H9 (cell line): ENCODE measurements at regions not wholly inside any gene's neighbourhood (a gene's known extent, or its start where the extent isn't known, plus 50 kb on each side); places are given as distances from the start of the nearest gene placed in this dataset.

Experiments used
- DNase-seq: peaks from one replicate; pipeline ENCODE4 v3.0.0-alpha.2; 2017
- H2AFZ ChIP-seq: one replicate; pipeline ENCODE4 v1.6.1; 2013; ENCODE audit warnings: mild to moderate bottlenecking, low read length, control low read depth, moderate library complexity
- H2AK5ac ChIP-seq: 2 replicates; pipeline ENCODE4 v1.6.1; 2013; ENCODE audit warnings: low read length, control low read depth, mixed read lengths; ENCODE audit not compliant: insufficient read length
- H2BK120ac ChIP-seq: one replicate; pipeline ENCODE4 v1.6.1; 2013; ENCODE audit warnings: low read depth, mild to moderate bottlenecking, low read length, control low read depth, inconsistent platforms; ENCODE audit not compliant: poor library complexity, severe bottlenecking
- H2BK12ac ChIP-seq: 2 replicates; pipeline ENCODE4 v1.6.1; 2013; ENCODE audit warnings: low read length, control low read depth, mixed read lengths, low read depth; ENCODE audit not compliant: insufficient read length
- H2BK15ac ChIP-seq: 2 replicates; pipeline ENCODE4 v1.6.1; 2013; ENCODE audit warnings: low read depth, low read length, control low read depth
- H2BK20ac ChIP-seq: one replicate; pipeline ENCODE4 v1.6.1; 2013; ENCODE audit warnings: low read depth, mild to moderate bottlenecking, low read length, control low read depth, inconsistent platforms; ENCODE audit not compliant: poor library complexity, severe bottlenecking
- H2BK5ac ChIP-seq: 2 replicates; pipeline ENCODE4 v1.6.1; 2013; ENCODE audit warnings: low read length, control low read depth, mixed read lengths; ENCODE audit not compliant: insufficient read length
- H3K14ac ChIP-seq: 2 replicates; pipeline ENCODE4 v1.6.1; 2013; ENCODE audit warnings: low read length, control low read depth; ENCODE audit not compliant: insufficient read depth
- H3K18ac ChIP-seq: 2 replicates; pipeline ENCODE4 v1.6.1; 2013; ENCODE audit warnings: low read depth, mild to moderate bottlenecking, mixed read lengths, low read length, control low read depth; ENCODE audit not compliant: insufficient read length
- H3K23ac ChIP-seq: 2 replicates; pipeline ENCODE4 v1.6.1; 2013; ENCODE audit warnings: low read length, control low read depth, mixed read lengths, low read depth; ENCODE audit not compliant: insufficient read length
- H3K23me2 ChIP-seq: 2 replicates; pipeline ENCODE4 v1.6.1; 2013; ENCODE audit warnings: low read depth, mild to moderate bottlenecking, mixed read lengths, low read length, control low read depth; ENCODE audit not compliant: insufficient read length, poor library complexity, severe bottlenecking
- H3K27ac ChIP-seq: 2 replicates; pipeline ENCODE4 v1.5.1; 2013; ENCODE audit warnings: low read length, control low read depth, mixed read lengths, low read depth; ENCODE audit not compliant: insufficient read length
- H3K27me3 ChIP-seq: 2 replicates; pipeline ENCODE4 v1.6.1; 2013; ENCODE audit warnings: low read length, control low read depth, inconsistent platforms; ENCODE audit not compliant: insufficient read depth
- H3K4ac ChIP-seq: 2 replicates; pipeline ENCODE4 v1.6.1; 2013; ENCODE audit warnings: low read depth, mild to moderate bottlenecking, control low read depth, inconsistent platforms, low read length, moderate library complexity
- H3K4me1 ChIP-seq: 2 replicates; pipeline ENCODE4 v1.6.1; 2013; ENCODE audit warnings: low read length, control low read depth, inconsistent platforms; ENCODE audit not compliant: insufficient read depth
- H3K4me2 ChIP-seq: 2 replicates; pipeline ENCODE4 v1.6.1; 2013; ENCODE audit warnings: low read length, control low read depth, mixed read lengths; ENCODE audit not compliant: insufficient read length, insufficient read depth
- H3K56ac ChIP-seq: 2 replicates; pipeline ENCODE4 v1.6.1; 2013; ENCODE audit warnings: low read depth, mild to moderate bottlenecking, mixed read lengths, low read length, control low read depth; ENCODE audit not compliant: insufficient read length
- H3K79me1 ChIP-seq: 2 replicates; pipeline ENCODE4 v1.6.1; 2013; ENCODE audit warnings: low read depth, mild to moderate bottlenecking, moderate library complexity, low read length, control low read depth, inconsistent platforms; ENCODE audit not compliant: insufficient read depth, poor library complexity, severe bottlenecking
- H3K79me2 ChIP-seq: 2 replicates; pipeline ENCODE4 v1.6.1; 2013; ENCODE audit warnings: low read length, control low read depth, inconsistent platforms; ENCODE audit not compliant: insufficient read depth
- H3K9ac ChIP-seq: 2 replicates; pipeline ENCODE4 v1.6.1; 2013; ENCODE audit warnings: low read length, control low read depth, mixed read lengths; ENCODE audit not compliant: insufficient read length; ENCODE audit errors: extremely low read depth
- H3K9me3 ChIP-seq: one replicate; pipeline ENCODE4 v1.6.1; 2013; ENCODE audit warnings: low read depth, low read length, inconsistent platforms; ENCODE audit not compliant: control insufficient read depth
- H3T11ph ChIP-seq: one replicate; pipeline ENCODE4 v1.6.1; 2013; ENCODE audit warnings: mild to moderate bottlenecking, low read length, control low read depth, inconsistent platforms
- H4K20me1 ChIP-seq: one replicate; pipeline ENCODE4 v1.6.1; 2013; ENCODE audit not compliant: control insufficient read depth, insufficient read length, insufficient read depth
- H4K5ac ChIP-seq: 2 replicates; pipeline ENCODE4 v1.6.1; 2013; ENCODE audit warnings: low read depth, mild to moderate bottlenecking, mixed read lengths, low read length, control low read depth; ENCODE audit not compliant: insufficient read length
- H4K8ac ChIP-seq: replicated peaks from 2 replicates; pipeline ENCODE4 v1.6.1; 2013; ENCODE audit warnings: low read length, control low read depth, mixed read lengths, low read depth; ENCODE audit not compliant: insufficient read length
- H4K91ac ChIP-seq: 2 replicates; pipeline ENCODE4 v1.6.1; 2013; ENCODE audit warnings: low read depth, mild to moderate bottlenecking, moderate library complexity, mixed read lengths, low read length, control low read depth; ENCODE audit not compliant: insufficient read length
- H3K27ac Mint-ChIP-seq, 3 experiments: 2 replicates in 2 of 3; 3 replicates in 1 of 3; pipeline ENCODE4 v1.8.0; 2020 to 2021; ENCODE audit warnings: mixed read lengths in 3 of 3, mild to moderate bottlenecking in 1 of 3, moderate library complexity in 1 of 3
- H3K27me3 Mint-ChIP-seq: 2 replicates; pipeline ENCODE4 v1.8.0; 2021; ENCODE audit warnings: low read depth, mild to moderate bottlenecking, moderate library complexity, mixed read lengths
- H3K36me3 Mint-ChIP-seq, 3 experiments: 2 replicates in 2 of 3; 3 replicates in 1 of 3; pipeline ENCODE4 v1.8.0; 2020 to 2021; ENCODE audit warnings: low read depth in 3 of 3, mixed read lengths in 3 of 3; ENCODE audit not compliant: insufficient read depth in 1 of 3
- H3K4me1 Mint-ChIP-seq, 2 experiments: 2 replicates each; pipeline ENCODE4 v1.8.0; 2020; ENCODE audit warnings: mixed read lengths in 2 of 2
- H3K4me3 Mint-ChIP-seq, 2 experiments: 2 replicates in 1 of 2; 3 replicates in 1 of 2; pipeline ENCODE4 v1.8.0; 2020 to 2021; ENCODE audit warnings: mild to moderate bottlenecking in 2 of 2, mixed read lengths in 2 of 2, moderate library complexity in 1 of 2
- H3K9me3 Mint-ChIP-seq, 2 experiments: 2 replicates in 1 of 2; 3 replicates in 1 of 2; pipeline ENCODE4 v1.8.0; 2020; ENCODE audit warnings: mild to moderate bottlenecking in 2 of 2, mixed read lengths in 2 of 2, moderate library complexity in 1 of 2
- WGBS: extraction: QIAGEN DNeasy Blood & Tissue Kit; methylation state at CpG from one replicate; pipeline ENCODE4 v1.1.7; 2013; ENCODE audit warnings: missing lambda C conversion rate, low lambda C conversion rate, mixed read lengths; ENCODE audit not compliant: insufficient read length; ENCODE audit errors: extremely low coverage; 5-methylcytosine and 5-hydroxymethylcytosine counted together
- TF ChIP-seq, protein P1 (sequence below): fragments of 200-600 bp; sonication (generic); conservative IDR thresholded peaks from 3 replicates; pipeline ENCODE4 v1.8.0; 2021; ENCODE audit warnings: antibody characterized with exemption, mild to moderate bottlenecking

GRCh38 chr1:13901597-13901996, 201.6 kb downstream of the PRDM2 start:
- no peak overlapping the region for H3K56ac ChIP-seq
- no peak overlapping the region for H2BK120ac ChIP-seq
- no peak overlapping the region for H4K5ac ChIP-seq
- no peak overlapping the region for H2AK5ac ChIP-seq
- Mint-ChIP-seq H3K27me3 (peaks cover 53% of the 10 kb centered on the region), H3K27ac (no peak overlapping the region), H3K4me3 (no peak overlapping the region), H3K9me3 (peaks cover 8 to 11% of the 10 kb centered on the region in 2 experiments; a peak in 3 of 5 replicates), H3K4me1 (no peaks in the 10 kb centered on the region), H3K36me3 (no peaks in the 10 kb centered on the region; a peak in 1 of 7 replicates)
- H2BK5ac ChIP-seq: no peak overlapping the region
- no peak overlapping the region for H3K9ac ChIP-seq
- no peaks in the 10 kb centered on the region for H3K79me2 ChIP-seq
- no peak overlapping the region for H2BK20ac ChIP-seq
- H3T11ph ChIP-seq: no peak overlapping the region
- no peak overlapping the region for H3K27ac ChIP-seq
- no peak overlapping the region for H3K4me2 ChIP-seq
- H3K4ac ChIP-seq: no peak overlapping the region
- H4K20me1 ChIP-seq: no peaks in the 10 kb centered on the region
- H2AFZ ChIP-seq: no peak overlapping the region
- H3K9me3 ChIP-seq: no peaks in the 10 kb centered on the region
- H4K91ac ChIP-seq: no peak overlapping the region
- H2BK12ac ChIP-seq: no peak overlapping the region
- WGBS: no CpG with 5 or more reads among the region's 6 CpGs
- no peak overlapping the region for H4K8ac ChIP-seq
- no peak overlapping the region for H3K18ac ChIP-seq
- DNase-seq: no peak
- H3K14ac ChIP-seq: no peak overlapping the region
- no peaks in the 10 kb centered on the region for H3K4me1 ChIP-seq
- no peak overlapping the region for H2BK15ac ChIP-seq
- no peak overlapping the region for H3K23ac ChIP-seq
- TF ChIP-seq, protein P1, sequence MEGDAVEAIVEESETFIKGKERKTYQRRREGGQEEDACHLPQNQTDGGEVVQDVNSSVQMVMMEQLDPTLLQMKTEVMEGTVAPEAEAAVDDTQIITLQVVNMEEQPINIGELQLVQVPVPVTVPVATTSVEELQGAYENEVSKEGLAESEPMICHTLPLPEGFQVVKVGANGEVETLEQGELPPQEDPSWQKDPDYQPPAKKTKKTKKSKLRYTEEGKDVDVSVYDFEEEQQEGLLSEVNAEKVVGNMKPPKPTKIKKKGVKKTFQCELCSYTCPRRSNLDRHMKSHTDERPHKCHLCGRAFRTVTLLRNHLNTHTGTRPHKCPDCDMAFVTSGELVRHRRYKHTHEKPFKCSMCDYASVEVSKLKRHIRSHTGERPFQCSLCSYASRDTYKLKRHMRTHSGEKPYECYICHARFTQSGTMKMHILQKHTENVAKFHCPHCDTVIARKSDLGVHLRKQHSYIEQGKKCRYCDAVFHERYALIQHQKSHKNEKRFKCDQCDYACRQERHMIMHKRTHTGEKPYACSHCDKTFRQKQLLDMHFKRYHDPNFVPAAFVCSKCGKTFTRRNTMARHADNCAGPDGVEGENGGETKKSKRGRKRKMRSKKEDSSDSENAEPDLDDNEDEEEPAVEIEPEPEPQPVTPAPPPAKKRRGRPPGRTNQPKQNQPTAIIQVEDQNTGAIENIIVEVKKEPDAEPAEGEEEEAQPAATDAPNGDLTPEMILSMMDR: no peak
- no peaks in the 10 kb centered on the region for H3K79me1 ChIP-seq
- no peaks in the 10 kb centered on the region for H3K23me2 ChIP-seq
- H3K27me3 ChIP-seq: no peaks in the 10 kb centered on the region
